ENCODE measurements at regions not wholly inside any gene's neighbourhood (a gene's known extent, or its start where the extent isn't known, plus 50 kb on each side); places are given as distances from the start of the nearest gene placed in this dataset.
A peak's percentile ranks its signal among the peaks of the same experiment; 100 is the strongest.
"Not testable (repeated sequence)": the region's sequence is repeated elsewhere in the genome, so short reads cannot be mapped to it uniquely, and the experiment has no call there.

DNA sequence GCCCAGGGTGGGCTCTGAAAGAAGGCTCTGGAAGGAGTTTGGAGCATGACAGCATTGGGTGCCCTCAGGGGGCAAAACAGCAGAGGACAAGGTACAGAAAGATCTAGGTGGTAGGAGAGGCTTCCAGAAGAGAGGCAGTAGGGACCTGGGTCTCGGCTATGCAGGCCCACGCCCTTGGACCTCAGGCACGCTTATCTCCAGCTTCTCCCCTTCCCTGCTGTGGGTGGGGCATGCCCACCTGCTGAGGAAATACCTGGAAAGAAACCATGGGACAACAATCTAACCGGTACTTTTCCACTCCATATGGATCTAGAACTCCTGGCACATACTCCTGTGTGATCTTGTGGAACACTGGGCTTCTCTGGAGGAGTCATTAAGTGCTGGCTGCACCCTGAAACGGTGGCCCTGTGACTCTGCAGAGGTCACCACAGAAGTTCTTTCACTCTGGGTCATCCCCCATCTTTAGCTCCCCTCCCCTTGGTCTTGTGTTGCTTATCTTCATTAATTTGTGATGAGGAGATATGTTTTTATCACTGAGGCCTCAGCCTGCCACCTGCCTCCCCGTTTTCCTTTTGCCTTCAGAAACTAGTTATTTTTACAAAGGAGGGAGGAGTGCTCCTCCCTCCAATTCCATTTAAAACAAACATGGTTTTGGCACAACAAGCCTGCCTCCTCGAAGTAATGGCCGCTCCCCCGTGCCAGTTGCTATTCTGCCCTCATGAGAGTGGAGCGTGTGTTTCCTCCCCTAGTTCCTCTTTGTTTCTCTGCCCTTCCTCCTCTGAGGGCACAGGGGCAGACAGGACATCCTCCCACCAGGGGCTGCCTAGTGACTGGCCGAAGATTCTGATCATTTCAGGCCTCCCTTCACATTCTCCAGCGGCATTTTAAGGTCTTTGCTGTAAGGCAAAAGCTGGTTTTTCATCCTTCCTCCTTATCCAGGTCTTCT is 78.0 kb upstream of the ATP5PO start:
- no peak for DNase-seq

DNA sequence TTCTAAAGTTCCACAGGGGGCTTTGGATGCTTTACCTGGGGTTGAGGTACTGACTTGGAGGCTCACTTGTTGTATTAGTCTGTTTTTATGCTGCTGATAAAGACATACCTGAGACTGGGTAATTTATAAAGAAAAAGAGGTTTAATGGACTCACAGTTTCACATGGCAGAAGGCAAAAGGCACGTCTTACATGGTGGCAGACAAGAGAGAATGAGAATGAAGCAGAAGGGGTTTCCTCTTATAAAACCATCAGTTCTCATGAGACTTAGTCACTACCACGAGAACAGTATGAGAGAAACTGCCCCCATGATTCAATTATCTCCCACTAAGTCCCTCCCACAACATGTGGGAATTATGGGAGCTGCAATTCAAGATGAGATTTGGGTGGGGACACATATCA is 76.8 kb upstream of the ATP5PO start:
- not testable (repeated sequence) for DNase-seq

DNA sequence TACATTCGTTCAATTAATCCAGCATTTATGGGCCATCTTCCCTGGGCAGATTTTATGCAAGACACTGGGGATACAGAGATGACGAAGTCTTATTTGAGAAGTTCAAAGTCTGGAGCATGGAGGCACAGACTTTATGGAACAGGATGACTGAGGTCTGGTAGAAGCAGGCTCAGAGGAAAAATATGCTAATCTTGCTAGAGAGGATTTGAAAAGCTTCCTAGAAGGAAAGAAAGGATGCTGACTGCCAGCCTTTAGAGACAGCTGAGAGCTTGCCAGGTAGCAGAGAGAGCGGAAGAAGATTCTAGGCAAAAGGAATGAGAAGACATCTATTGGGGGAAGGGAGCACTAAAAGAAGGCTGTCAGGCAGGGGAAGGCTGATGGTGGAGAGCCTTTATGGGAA is 75.5 kb upstream of the ATP5PO start:
- no peak for DNase-seq

- no peak for DNase-seq
Measured at GRCh38 chr21:33989440-33989839, 73.8 kb upstream of the ATP5PO start.

GRCh38 chr21:33988237-33989017 is 72.8 kb upstream of the ATP5PO start:
- DNase-seq: no peak

DNA sequence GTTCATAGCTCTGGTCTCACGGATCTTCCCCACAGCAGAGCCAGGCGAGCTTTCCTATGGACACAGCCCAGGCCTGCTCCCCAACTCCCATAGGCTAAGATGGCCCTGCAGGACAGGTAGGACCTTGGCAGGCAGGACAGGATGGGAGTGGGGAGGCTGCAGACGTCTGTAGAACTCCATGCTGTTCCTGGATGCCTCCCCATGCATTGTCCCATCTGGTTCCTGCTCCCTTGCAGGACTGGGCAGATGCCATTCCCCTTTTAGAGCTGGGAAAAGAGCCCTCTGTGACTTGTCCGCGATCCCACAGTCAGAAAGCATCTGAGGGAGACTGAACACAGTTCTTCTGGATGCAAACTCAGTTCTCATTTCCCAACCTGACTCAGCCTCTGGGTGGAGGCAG is 71.9 kb upstream of the ATP5PO start:
- no peak for DNase-seq

GRCh38 chr21:33985117-33986050 is 69.8 kb upstream of the ATP5PO start:
- no peak for DNase-seq

GRCh38 chr21:33984021-33984481 is 68.4 kb upstream of the ATP5PO start:
- DNase-seq: no peak

GRCh38 chr21:33981391-33982101 is 65.9 kb upstream of the ATP5PO start:
- no peak for DNase-seq

- DNase-seq: no peak
Measured at GRCh38 chr21:33980276-33980916, 64.8 kb upstream of the ATP5PO start.

DNA sequence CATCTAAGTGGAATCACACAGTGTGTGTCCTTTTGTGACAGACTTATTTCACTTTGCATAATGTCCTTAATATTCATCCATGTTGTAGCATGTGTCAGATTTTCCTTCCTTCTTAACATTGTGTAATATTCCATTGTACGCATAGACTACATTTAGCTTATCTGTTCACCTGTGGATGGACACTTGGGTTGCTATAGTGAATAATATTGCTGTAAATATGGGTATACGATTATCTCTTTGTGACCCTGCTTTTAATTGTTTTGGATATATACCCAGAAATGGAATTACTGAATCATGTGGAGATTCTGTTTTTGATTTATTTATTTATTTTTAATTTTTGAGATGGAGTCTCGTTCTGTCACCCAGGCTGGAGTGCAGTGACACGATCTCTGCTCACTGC is 63.0 kb upstream of the ATP5PO start:
- no peak for DNase-seq

GRCh38 chr21:33977721-33978369 is 62.2 kb upstream of the ATP5PO start:
- DNase-seq: no peak

DNA sequence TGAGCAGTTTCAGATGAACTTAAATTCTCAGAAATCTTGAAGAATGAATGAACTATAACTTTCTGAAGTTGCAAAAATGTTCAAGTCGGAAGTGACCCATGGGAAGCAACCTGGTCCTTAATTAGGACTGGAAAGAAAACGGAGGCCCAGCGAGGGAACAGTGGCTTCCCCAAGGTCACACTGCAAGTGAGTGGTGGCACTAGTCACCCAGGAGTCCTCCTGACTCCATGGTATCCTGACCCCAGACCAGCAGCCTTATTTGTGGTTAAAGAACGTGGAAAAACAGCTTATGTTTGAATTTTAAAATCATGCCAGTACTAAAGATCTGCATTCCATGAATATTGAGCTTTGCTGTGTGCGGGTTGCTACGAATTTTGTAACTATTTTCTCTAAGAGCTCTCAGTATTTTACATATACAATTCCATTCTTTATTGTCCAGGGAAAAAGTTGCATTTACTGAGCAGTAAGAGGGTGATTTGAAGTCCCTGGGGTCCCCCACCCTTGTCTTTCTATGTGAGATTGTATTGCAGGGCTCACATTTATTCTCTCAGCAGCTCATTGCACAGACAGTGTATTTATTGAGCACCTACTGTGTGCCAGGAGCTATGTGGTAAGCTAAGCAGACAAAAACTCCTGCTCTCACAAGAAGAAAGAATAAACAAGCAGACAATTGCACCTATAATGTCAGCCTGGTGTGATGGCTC is 61.6 kb upstream of the ATP5PO start:
- DNase-seq: peak; percentile 46

DNA sequence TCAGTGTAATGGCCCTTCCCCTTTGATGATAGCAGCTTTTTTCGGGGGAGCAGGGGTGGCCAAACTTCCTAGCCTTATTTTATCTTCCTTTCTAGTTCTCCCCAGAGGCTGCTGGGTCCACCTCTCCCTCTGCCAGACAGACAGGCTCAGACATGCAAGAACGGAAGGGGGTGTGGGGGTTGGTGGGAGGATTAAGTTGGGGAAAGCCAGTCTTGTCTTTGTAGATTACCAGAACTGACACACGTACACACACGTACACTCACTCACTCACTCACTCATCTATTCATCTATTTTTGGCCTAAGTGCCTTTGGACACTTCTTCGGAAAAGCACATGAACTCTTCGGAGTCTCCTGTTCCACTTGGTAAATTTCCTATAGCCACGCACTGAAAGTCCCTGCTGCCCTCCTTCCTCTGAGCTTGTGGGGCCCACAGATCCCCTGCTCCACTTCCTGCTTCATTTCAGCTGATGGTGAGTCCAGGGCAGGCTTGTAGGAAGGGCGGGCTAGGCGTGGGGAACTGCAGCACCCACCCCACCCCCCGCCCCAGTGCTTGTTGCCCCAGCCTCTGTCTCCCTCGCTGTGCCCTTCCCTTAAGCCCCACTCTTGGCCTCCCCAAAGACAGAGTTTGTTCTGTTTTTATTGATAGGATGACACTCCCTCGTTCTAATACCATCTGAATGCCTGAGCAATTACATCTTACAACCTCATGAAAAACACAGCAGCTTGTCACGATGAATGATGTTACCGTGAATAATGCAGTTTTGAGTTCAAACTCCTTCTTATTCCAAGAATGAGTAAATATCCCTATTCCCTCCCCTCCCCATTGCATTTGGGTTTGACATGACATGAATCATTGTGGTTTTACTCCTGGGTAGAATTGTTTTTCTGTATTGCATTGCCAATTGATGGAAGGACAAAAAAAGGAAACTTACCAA is 60.7 kb upstream of the ATP5PO start:
- peak; percentile 76 for DNase-seq

GRCh38 chr21:33975548-33976081 is 60.0 kb upstream of the ATP5PO start:
- peak; percentile 77 for DNase-seq

DNA sequence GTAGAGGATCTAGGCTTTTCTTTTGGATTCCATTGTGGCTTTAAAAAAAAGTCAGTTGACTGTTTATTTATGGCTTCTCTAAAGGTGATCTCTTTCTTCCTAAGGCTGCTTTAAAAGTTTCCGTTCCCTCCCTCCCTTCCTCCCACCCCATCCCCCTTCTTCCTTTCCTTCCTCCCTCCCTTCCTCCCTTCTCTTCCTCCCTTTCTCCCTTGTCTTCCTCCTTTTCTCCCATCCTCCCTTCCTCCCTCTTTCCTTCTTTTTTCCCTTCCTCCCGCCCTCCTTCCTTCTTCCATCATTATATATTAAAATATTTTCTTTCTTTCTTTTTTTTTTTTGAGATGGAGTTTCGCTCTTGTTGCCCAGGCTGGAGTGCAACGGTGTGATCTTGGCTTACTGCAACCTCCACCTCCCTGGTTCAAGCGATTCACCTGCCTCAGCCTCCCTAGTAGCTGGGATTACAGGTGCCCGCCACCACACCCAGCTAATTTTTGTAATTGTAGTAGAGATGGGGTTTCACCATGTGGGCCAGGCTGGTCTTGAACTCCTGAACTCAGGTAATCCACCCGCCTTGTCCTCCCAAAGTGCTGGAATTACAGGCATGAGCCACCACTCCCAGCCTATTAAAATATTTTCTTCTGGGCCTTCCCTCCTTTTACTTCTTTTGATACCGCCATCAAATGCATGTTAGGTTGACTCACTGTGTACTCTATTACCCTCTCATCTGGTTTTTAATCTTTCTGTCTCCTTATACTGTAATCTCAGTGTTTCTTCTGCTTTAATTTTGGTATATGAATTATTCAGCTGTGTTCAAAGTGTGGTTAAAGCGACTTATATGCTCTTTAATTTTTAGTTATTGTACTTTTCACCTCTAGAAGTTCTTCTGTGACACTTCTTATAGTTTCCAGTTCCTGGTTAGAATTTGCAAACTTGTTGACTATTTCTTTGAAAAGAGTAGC is 59.2 kb upstream of the ATP5PO start:
- DNase-seq: no peak

GRCh38 chr21:33973268-33973667 is 57.7 kb upstream of the ATP5PO start:
- no peak for DNase-seq

DNA sequence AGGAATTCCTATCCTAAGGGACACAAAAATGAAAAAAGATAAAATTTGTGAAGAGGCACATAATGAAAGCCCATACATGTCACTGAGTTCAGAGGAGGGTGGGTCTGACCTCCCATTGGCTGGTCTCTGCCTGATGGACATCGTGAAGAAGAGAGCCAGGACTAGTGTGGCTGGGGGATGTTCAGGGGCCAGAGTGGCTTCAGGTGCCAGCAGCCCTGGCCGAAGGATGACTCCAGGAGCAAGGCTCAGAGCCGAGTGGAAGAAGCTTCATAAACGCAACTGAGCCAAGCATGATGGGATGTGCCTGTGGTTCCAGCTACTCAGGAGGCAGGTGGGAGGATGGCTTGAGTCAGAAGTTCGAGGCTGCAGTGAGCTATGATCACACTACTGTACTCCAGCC is 56.9 kb upstream of the ATP5PO start:
- no peak for DNase-seq

Measured in stimulated activated CD4-positive, alpha-beta T cell treated with anti-CD3 and anti-CD28 coated beads, Interleukin-15, amount 100 ng/mL, for 24 hours (primary cell).